SK-N-SH (cell line): ENCODE measurements at regions not wholly inside any gene's neighbourhood (a gene's known extent, or its start where the extent isn't known, plus 50 kb on each side); places are given as distances from the start of the nearest gene placed in this dataset.

Source experiments
- CTCF ChIA-PET: fragments of 300-600, 350-600 bp; formaldehyde crosslinking; extraction: SDS; loops from one replicate; lab custom pipeline; 2021; lab: Yijun Ruan, JAX
- POLR2A ChIA-PET: fragments of 350-600 bp; sonication (Branson Sonifier 250); formaldehyde crosslinking; extraction: SDS; loops from one replicate; lab custom pipeline; 2020; ENCODE audit warnings: antibody characterized with exemption, inconsistent platforms; lab: Yijun Ruan, JAX
- DNase-seq: peaks from one replicate; pipeline ENCODE4 v3.0.0; 2012
- H2AFZ ChIP-seq: fragments of 200-600 bp; sonication (generic); 2 replicates; pipeline ENCODE4 v1.8.1; 2016; ENCODE audit warnings: antibody characterized with exemption, mild to moderate bottlenecking, low read depth
- H3F3A ChIP-seq: fragments of 200-600 bp; sonication (generic); replicated peaks from 2 replicates; pipeline ENCODE3; 2016; ENCODE audit warnings: antibody characterized with exemption, mild to moderate bottlenecking; ENCODE audit not compliant: insufficient read depth
- H3K27ac ChIP-seq, 2 experiments: fragments of 200-500 bp in 1 of 2; fragments of 200-600 bp in 1 of 2; sonication (Bioruptor generic) in 1 of 2; sonication (generic), shearing (Covaris generic) in 1 of 2; 2 replicates each; pipeline versions ENCODE4 v1.5.1 to v1.6.1; 2014 to 2016; ENCODE audit warnings: low read depth in 2 of 2, inconsistent platforms in 1 of 2, low read length in 1 of 2, mild to moderate bottlenecking in 1 of 2, mixed read lengths in 1 of 2
- H3K27me3 ChIP-seq: fragments of 200-600 bp; sonication (generic), shearing (Covaris generic); 2 replicates; pipeline ENCODE4 v1.6.1; 2016; ENCODE audit warnings: mixed run types; ENCODE audit not compliant: insufficient read depth
- H3K36me3 ChIP-seq, 2 experiments: fragments of 200-500 bp in 1 of 2; fragments of 200-600 bp in 1 of 2; sonication (Bioruptor generic) in 1 of 2; sonication (generic) in 1 of 2; replicated peaks in 1 of 2; 2 replicates each; pipeline versions ENCODE3 to v1.5.1; 2014 to 2016; ENCODE audit warnings: low read length in 1 of 2, mild to moderate bottlenecking in 1 of 2; ENCODE audit not compliant: insufficient read depth in 2 of 2, control insufficient read depth in 1 of 2
- H3K4me1 ChIP-seq, 2 experiments: fragments of 200-500 bp in 1 of 2; fragments of 200-600 bp in 1 of 2; sonication (Bioruptor generic) in 1 of 2; sonication (generic), shearing (Covaris generic) in 1 of 2; 2 replicates each; pipeline versions ENCODE4 v1.5.1 to v1.6.1; 2014 to 2016; ENCODE audit warnings: low read depth in 1 of 2, low read length in 1 of 2, mixed run types in 1 of 2; ENCODE audit not compliant: insufficient read depth in 2 of 2, control insufficient read depth in 1 of 2
- H3K4me2 ChIP-seq: fragments of 200-600 bp; sonication (generic), shearing (Covaris generic); 2 replicates; pipeline ENCODE4 v1.6.1; 2017; ENCODE audit warnings: mixed run types
- H3K4me3 ChIP-seq, 2 experiments: fragments of 200-500 bp in 1 of 2; fragments of 200-600 bp in 1 of 2; sonication (Bioruptor generic) in 1 of 2; sonication (generic), shearing (Covaris generic) in 1 of 2; 2 replicates each; pipeline versions ENCODE4 v1.5.1 to v1.8.1; 2014 to 2016; ENCODE audit warnings: low read depth in 2 of 2, inconsistent platforms in 1 of 2, low read length in 1 of 2, mild to moderate bottlenecking in 1 of 2, mixed read lengths in 1 of 2, moderate library complexity in 1 of 2
- H3K79me2 ChIP-seq: fragments of 200-600 bp; sonication (generic); 2 replicates; pipeline ENCODE4 v1.8.1; 2017; ENCODE audit warnings: mild to moderate bottlenecking; ENCODE audit not compliant: insufficient read depth
- H3K9ac ChIP-seq: fragments of 200-600 bp; sonication (generic); 2 replicates; pipeline ENCODE4 v1.6.1; 2017; ENCODE audit warnings: mixed run types
- H3K9me2 ChIP-seq: fragments of 200-600 bp; sonication (generic); 2 replicates; pipeline ENCODE4 v1.6.1; 2017; ENCODE audit warnings: mixed run types
- H3K9me3 ChIP-seq: fragments of 200-600 bp; sonication (generic); 2 replicates; pipeline ENCODE4 v1.6.1; 2017; ENCODE audit warnings: mixed run types, mild to moderate bottlenecking, moderate library complexity
- H4K20me1 ChIP-seq: fragments of 200-600 bp; sonication (generic); 2 replicates; pipeline ENCODE4 v1.6.1; 2017; ENCODE audit warnings: mild to moderate bottlenecking, mixed run types; ENCODE audit not compliant: insufficient read depth
- EZH2phosphoT487 ChIP-seq: fragments of 200-600 bp; sonication (generic); IDR thresholded peaks from 2 replicates; pipeline ENCODE4 v1.6.1; 2017; ENCODE audit warnings: low read depth, mixed run types, mild to moderate bottlenecking, antibody characterized with exemption, moderate library complexity, borderline replicate concordance
- GABPA ChIP-seq: IDR thresholded peaks from 2 replicates; pipeline ENCODE4 v1.4.0; 2012; ENCODE audit warnings: low read depth, mild to moderate bottlenecking
- GATA2 ChIP-seq: sonication (generic); formaldehyde crosslinking; IDR thresholded peaks from 2 replicates; pipeline ENCODE4 v1.5.0; 2020; ENCODE audit warnings: mild to moderate bottlenecking, missing genetic modification reagents
- MEF2A ChIP-seq: IDR thresholded peaks from 2 replicates; pipeline ENCODE4 v1.4.0; 2012; ENCODE audit warnings: low read depth, borderline replicate concordance
- NFIC ChIP-seq: IDR thresholded peaks from 2 replicates; pipeline ENCODE4 v1.4.0; 2012; ENCODE audit warnings: borderline replicate concordance
- RAD21 ChIP-seq: IDR thresholded peaks from 2 replicates; pipeline ENCODE4 v1.6.1; 2012; ENCODE audit warnings: mild to moderate bottlenecking, low read length
- RCOR1 ChIP-seq: fragments of 150-350 bp; IDR thresholded peaks from 2 replicates; pipeline ENCODE4 v1.6.1; 2017; ENCODE audit warnings: antibody characterized with exemption, low read length
- RFX5 ChIP-seq: IDR thresholded peaks from 2 replicates; pipeline ENCODE4 v1.6.1; 2012; ENCODE audit warnings: mild to moderate bottlenecking, improper control_type of control experiment, low read length
- RXRA ChIP-seq: IDR thresholded peaks from 2 replicates; pipeline ENCODE4 v1.4.0; 2012; ENCODE audit warnings: low read depth, mild to moderate bottlenecking, borderline replicate concordance
- SMC3 ChIP-seq: IDR thresholded peaks from 2 replicates; pipeline ENCODE4 v1.6.1; 2012; ENCODE audit warnings: low read depth, low read length, improper control_type of control experiment
- TAF1 ChIP-seq: IDR thresholded peaks from 2 replicates; pipeline ENCODE4 v1.6.1; 2012; ENCODE audit warnings: low read depth, mild to moderate bottlenecking, low read length, moderate library complexity, borderline replicate concordance
- TEAD4 ChIP-seq: IDR thresholded peaks from 2 replicates; pipeline ENCODE4 v1.4.0; 2012; ENCODE audit warnings: mild to moderate bottlenecking, borderline replicate concordance; ENCODE audit not compliant: insufficient read depth
- WGBS: methylation state at CpG from one replicate; pipeline ENCODE4 v1.1.6; 2017; ENCODE audit warnings: low lambda C conversion rate; 5-methylcytosine and 5-hydroxymethylcytosine counted together
- TF ChIP-seq, protein P1 (sequence below): IDR thresholded peaks from 2 replicates; pipeline ENCODE4; 2012
- TF ChIP-seq, protein P2 (sequence below): fragments of 150-350 bp; IDR thresholded peaks from 2 replicates; pipeline ENCODE4 v1.6.1; 2017; ENCODE audit warnings: antibody characterized with exemption, low read length, low read depth, borderline replicate concordance

DNA sequence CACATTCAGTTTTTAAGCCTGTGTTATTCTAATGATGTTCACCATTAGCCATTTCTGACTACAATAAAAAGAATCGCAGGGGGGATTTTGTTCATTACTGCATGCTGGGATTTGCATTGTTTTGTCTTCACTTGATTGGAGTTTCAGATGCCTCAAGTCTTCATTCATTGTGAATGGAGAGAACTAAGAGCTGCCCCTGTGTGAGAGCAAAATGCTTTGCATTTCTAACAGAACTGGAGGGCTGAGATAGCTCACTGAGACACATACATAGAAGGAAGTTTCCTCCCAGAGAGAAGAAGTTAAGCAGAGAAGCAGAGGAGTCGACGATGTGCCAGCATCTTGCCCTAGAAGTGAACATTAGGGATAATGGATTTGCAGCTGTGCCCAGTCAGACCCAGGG lies 113.5 kb upstream of the GATB start:
- H2AFZ ChIP-seq, result no peak overlapping the region
- WGBS, result 64% methylated on average over 3 of the region's 3 CpGs
- H3F3A ChIP-seq, result no peaks in the 10 kb centered on the region
- H3K4me3 ChIP-seq, result no peak overlapping the region
- ChIA-PET CTCF (no interaction called here), POLR2A (no interaction called here)
- no peaks in the 10 kb centered on the region; the same call in 1 of the 2 replicates for H3K27me3 ChIP-seq
- no peaks in the 10 kb centered on the region for H4K20me1 ChIP-seq
- H3K27ac ChIP-seq, result no peak overlapping the region
- H3K9me2 ChIP-seq, result no peaks in the 10 kb centered on the region
- no peaks in the 10 kb centered on the region for H3K79me2 ChIP-seq
- H3K9me3 ChIP-seq, result no peaks in the 10 kb centered on the region
- no peak for DNase-seq
- H3K4me1 ChIP-seq, result no peaks in the 10 kb centered on the region
- no peak overlapping the region for H3K9ac ChIP-seq
- no peak overlapping the region for H3K4me2 ChIP-seq
- TF ChIP-seq RAD21 (no peak), RXRA (no peak), GABPA (no peak), RFX5 (no peak), TEAD4 (no peak), SMC3 (no peak), TAF1 (no peak), RCOR1 (no peak), NFIC (no peak), EZH2phosphoT487 (no peak), GATA2 (CRISPR knock-in tag) (no peak), MEF2A (no peak)
- TF ChIP-seq, protein P1, sequence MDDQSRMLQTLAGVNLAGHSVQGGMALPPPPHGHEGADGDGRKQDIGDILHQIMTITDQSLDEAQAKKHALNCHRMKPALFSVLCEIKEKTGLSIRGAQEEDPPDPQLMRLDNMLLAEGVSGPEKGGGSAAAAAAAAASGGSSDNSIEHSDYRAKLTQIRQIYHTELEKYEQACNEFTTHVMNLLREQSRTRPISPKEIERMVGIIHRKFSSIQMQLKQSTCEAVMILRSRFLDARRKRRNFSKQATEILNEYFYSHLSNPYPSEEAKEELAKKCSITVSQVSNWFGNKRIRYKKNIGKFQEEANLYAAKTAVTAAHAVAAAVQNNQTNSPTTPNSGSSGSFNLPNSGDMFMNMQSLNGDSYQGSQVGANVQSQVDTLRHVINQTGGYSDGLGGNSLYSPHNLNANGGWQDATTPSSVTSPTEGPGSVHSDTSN, result no peak
- no peaks in the 10 kb centered on the region for H3K36me3 ChIP-seq

DNA sequence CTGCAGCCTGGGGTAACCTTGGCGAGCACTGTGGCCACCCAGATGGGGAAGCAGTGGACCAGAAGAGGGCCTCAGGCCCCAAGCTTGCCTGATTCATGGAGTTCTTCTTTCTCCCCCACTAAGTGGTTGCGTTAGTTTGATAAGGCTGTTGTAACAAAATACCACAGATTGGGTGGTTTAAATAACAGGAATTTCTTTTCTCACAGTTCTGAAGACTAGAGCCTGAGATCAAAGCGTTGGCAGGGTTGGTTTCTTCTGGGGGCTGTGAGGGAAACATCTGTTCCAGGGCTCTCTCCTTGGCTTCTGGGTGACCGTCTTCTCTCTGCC lies 105.7 kb upstream of the GATB start:
- DNase-seq, result no peak
- no peaks in the 10 kb centered on the region for H3K9me3 ChIP-seq
- no peak overlapping the region for H3K4me2 ChIP-seq
- H3K79me2 ChIP-seq, result no peaks in the 10 kb centered on the region
- no peak overlapping the region for H3K4me3 ChIP-seq
- no peaks in the 10 kb centered on the region for H3K9me2 ChIP-seq
- CTCF ChIA-PET, result no interaction called here
- H3K9ac ChIP-seq, result no peak overlapping the region
- POLR2A ChIA-PET, result no interaction called here
- no peaks in the 10 kb centered on the region for H4K20me1 ChIP-seq
- 54% methylated on average over 4 of the region's 4 CpGs for WGBS
- H3K27ac ChIP-seq, result no peak overlapping the region
- TF ChIP-seq GATA2 (CRISPR knock-in tag), result no peak
- TF ChIP-seq, protein P2, sequence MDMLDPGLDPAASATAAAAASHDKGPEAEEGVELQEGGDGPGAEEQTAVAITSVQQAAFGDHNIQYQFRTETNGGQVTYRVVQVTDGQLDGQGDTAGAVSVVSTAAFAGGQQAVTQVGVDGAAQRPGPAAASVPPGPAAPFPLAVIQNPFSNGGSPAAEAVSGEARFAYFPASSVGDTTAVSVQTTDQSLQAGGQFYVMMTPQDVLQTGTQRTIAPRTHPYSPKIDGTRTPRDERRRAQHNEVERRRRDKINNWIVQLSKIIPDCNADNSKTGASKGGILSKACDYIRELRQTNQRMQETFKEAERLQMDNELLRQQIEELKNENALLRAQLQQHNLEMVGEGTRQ, result no peak
- H3F3A ChIP-seq, result no peaks in the 10 kb centered on the region
- no peak overlapping the region for H2AFZ ChIP-seq
- no peaks in the 10 kb centered on the region for H3K36me3 ChIP-seq
- H3K4me1 ChIP-seq, result peaks cover 0 to 6% of the 10 kb centered on the region in 2 experiments; a peak in 1 of 4 replicates
- no peaks in the 10 kb centered on the region; the same call in 1 of the 2 replicates for H3K27me3 ChIP-seq
